Esophagus squamous epithelium (tissue), 5 donors: ENCODE measurements at regions not wholly inside any gene's neighbourhood (a gene's known extent, or its start where the extent isn't known, plus 50 kb on each side); places are given as distances from the start of the nearest gene placed in this dataset.
"Not testable (repeated sequence)": the region's sequence is repeated elsewhere in the genome, so short reads cannot be mapped to it uniquely, and the experiment has no call there.

ENCODE experiments used
- DNase-seq: peaks from one replicate; lab custom pipeline; 2025; lab: John Stamatoyannopoulos, UW
- H3K27ac ChIP-seq, 4 donors: fragments of 200-600 bp; sonication (generic); one replicate each; pipeline ENCODE4 v1.5.1; 2016 to 2019; ENCODE audit warnings: mild to moderate bottlenecking in 1 of 4
- H3K27me3 ChIP-seq, 4 donors: fragments of 200-600 bp; sonication (generic); 1 replicate in 3 of 4; 2 replicates in 1 of 4; pipeline versions ENCODE4 v1.5.1 to v1.6.0; 2017 to 2021; ENCODE audit warnings: antibody characterized with exemption in 1 of 4
- H3K36me3 ChIP-seq, 3 donors: fragments of 200-600 bp; sonication (generic); one replicate each; pipeline ENCODE4 v1.5.1; 2016 to 2019
- H3K4me1 ChIP-seq, 3 donors: fragments of 200-600 bp; sonication (generic); one replicate each; pipeline ENCODE4 v1.5.1; 2017 to 2019
- H3K4me3 ChIP-seq, 4 donors: fragments of 200-600 bp; sonication (generic); 1 replicate in 3 of 4; 2 replicates in 1 of 4; pipeline ENCODE4 v1.5.1; 2016 to 2019; ENCODE audit warnings: mild to moderate bottlenecking in 2 of 4, moderate library complexity in 1 of 4
- H3K9me3 ChIP-seq, 3 donors: fragments of 200-600 bp; sonication (generic); one replicate each; pipeline ENCODE4 v1.5.1; 2016 to 2019
- CTCF ChIP-seq, 6 experiments: fragments of 450-650 bp in 4 of 6; fragments of 200-600 bp in 2 of 6; sonication (generic) in 2 of 6; IDR thresholded peaks; one replicate each; pipeline ENCODE4 v1.5.1; 2016 to 2019; ENCODE audit warnings: antibody characterized with exemption in 6 of 6, mild to moderate bottlenecking in 4 of 6, moderate library complexity in 4 of 6
- POLR2A ChIP-seq, 4 donors: fragments of 450-650 bp; IDR thresholded peaks; one replicate each; pipeline ENCODE4 v1.6.1; 2017; ENCODE audit warnings: antibody characterized with exemption in 4 of 4, mild to moderate bottlenecking in 4 of 4, moderate library complexity in 3 of 4
- WGBS, 2 donors: methylation state at CpG; one replicate each; pipeline ENCODE4 v1.1.5; 2018; 5-methylcytosine and 5-hydroxymethylcytosine counted together
- intact Hi-C: fragments of 100-400 bp; cut with DNase I; formaldehyde crosslinking; loops from one replicate; pipeline ENCODE4 v1.15.0; 2022
- donor health status: DM: yes; HTN: yes; CAD: no.

- no peak overlapping the region for H3K4me3 ChIP-seq
- no peak for DNase-seq
- intact Hi-C loops, result no loop called here
- WGBS, 2 donors, result 66 to 67% methylated on average over 5 of the region's 5 CpGs
- no peak for TF ChIP-seq POLR2A (IDR thresholded peaks at IDR 0.05)
- no peak for TF ChIP-seq CTCF (IDR thresholded peaks at IDR 0.05)
- H3K27me3 ChIP-seq, result peaks cover 0 to 2% (median 0%) of the 10 kb centered on the region in 4 donors
- no peaks in the 10 kb centered on the region for H3K4me1 ChIP-seq
- H3K36me3 ChIP-seq, result no peaks in the 10 kb centered on the region
- no peak overlapping the region for H3K27ac ChIP-seq
- no peaks in the 10 kb centered on the region for H3K9me3 ChIP-seq
Measured at GRCh38 chr2:175805442-175806124, 196.5 kb downstream of the LNPK start.

GRCh38 chr2:175804122-175804521 is 197.9 kb downstream of the LNPK start:
- WGBS, 2 donors, result 62 to 76% methylated on average over 5 of the region's 5 CpGs
- no peak for DNase-seq
- Histone ChIP-seq H3K4me3 (no peak overlapping the region), H3K9me3 (no peaks in the 10 kb centered on the region), H3K27ac (no peak overlapping the region), H3K4me1 (no peaks in the 10 kb centered on the region), H3K27me3 (peaks cover 0 to 2% (median 0%) of the 10 kb centered on the region in 4 donors), H3K36me3 (no peaks in the 10 kb centered on the region)
- intact Hi-C loops, result no loop called here
- TF ChIP-seq POLR2A (IDR thresholded peaks at IDR 0.05), result no peak
- no peak for TF ChIP-seq CTCF (IDR thresholded peaks at IDR 0.05)

- intact Hi-C loops, H3K4me1 ChIP-seq, H3K27me3 ChIP-seq, H3K4me3 ChIP-seq, DNase-seq, H3K36me3 ChIP-seq, H3K27ac ChIP-seq: not testable (repeated sequence)
- peaks cover 0 to 16% (median 13%) of the 10 kb centered on the region in 3 donors for H3K9me3 ChIP-seq
- WGBS, 2 donors, result 70 to 96% methylated on average over 2 of the region's 2 CpGs
Measured at GRCh38 chr2:175796422-175796821, 205.6 kb downstream of the LNPK start.

GRCh38 chr2:175793648-175794047 is 208.4 kb downstream of the LNPK start:
- WGBS, 2 donors, result 76% methylated on average over 3 of the region's 3 CpGs; no CpG with 5 or more reads in 1 of the 2 donors
- TF ChIP-seq POLR2A (IDR thresholded peaks at IDR 0.05) (no peak), CTCF (IDR thresholded peaks at IDR 0.05) (no peak)
- Histone ChIP-seq H3K9me3 (peaks cover 0 to 16% (median 13%) of the 10 kb centered on the region in 3 donors), H3K27ac (no peak overlapping the region), H3K36me3 (no peaks in the 10 kb centered on the region), H3K4me1 (no peaks in the 10 kb centered on the region), H3K27me3 (no peaks in the 10 kb centered on the region), H3K4me3 (no peak overlapping the region)
- no peak for DNase-seq
- intact Hi-C loops, result no loop called here

- Histone ChIP-seq H3K27ac (no peak overlapping the region), H3K4me3 (no peak overlapping the region), H3K36me3 (no peaks in the 10 kb centered on the region), H3K27me3 (no peaks in the 10 kb centered on the region), H3K4me1 (no peaks in the 10 kb centered on the region), H3K9me3 (peaks cover 0 to 16% (median 13%) of the 10 kb centered on the region in 3 donors)
- no peak for DNase-seq
- intact Hi-C loops, result no loop called here
- TF ChIP-seq CTCF (IDR thresholded peaks at IDR 0.05) (no peak), POLR2A (IDR thresholded peaks at IDR 0.05) (no peak)
Measured at GRCh38 chr2:175792881-175793280, 209.2 kb downstream of the LNPK start.
